CD14-positive monocyte (primary cell): ENCODE measurements at regions not wholly inside any gene's neighbourhood (a gene's known extent, or its start where the extent isn't known, plus 50 kb on each side); places are given as distances from the start of the nearest gene placed in this dataset.

Source experiments
- DNase-seq, 3 donors: peaks; one replicate each; pipeline ENCODE4 v3.0.0-alpha.2; 2011 to 2022
- H2AFZ ChIP-seq: 2 replicates; pipeline ENCODE4 v1.6.0; 2012; ENCODE audit warnings: mild to moderate bottlenecking, low read depth, low read length, inconsistent platforms; ENCODE audit not compliant: insufficient read depth, poor library complexity, severe bottlenecking
- H3K27ac ChIP-seq, 2 donors: 1 replicate in 1 of 2; 2 replicates in 1 of 2; pipeline ENCODE4 v1.5.1; 2012 to 2013; ENCODE audit warnings: low read length in 2 of 2, control low read depth in 1 of 2, inconsistent platforms in 1 of 2, low read depth in 1 of 2, mild to moderate bottlenecking in 1 of 2
- H3K27me3 ChIP-seq, 2 donors: one replicate each; pipeline versions ENCODE4 v1.6.0 to v1.6.1; 2011 to 2013; ENCODE audit warnings: low read length in 2 of 2; ENCODE audit not compliant: control insufficient read depth in 2 of 2, insufficient read depth in 2 of 2
- H3K36me3 ChIP-seq, 2 donors: replicated peaks in 1 of 2; 1 replicate in 1 of 2; 2 replicates in 1 of 2; pipeline versions ENCODE4 v1.5.1 to v1.6.1; 2012 to 2013; ENCODE audit warnings: low read length in 2 of 2, control low read depth in 1 of 2, inconsistent platforms in 1 of 2, mild to moderate bottlenecking in 1 of 2; ENCODE audit not compliant: insufficient read depth in 2 of 2, control insufficient read depth in 1 of 2
- H3K4me1 ChIP-seq, 2 donors: 1 replicate in 1 of 2; 2 replicates in 1 of 2; pipeline versions ENCODE4 v1.5.1 to v1.6.1; 2012 to 2013; ENCODE audit warnings: low read length in 2 of 2, control low read depth in 1 of 2, inconsistent platforms in 1 of 2, mild to moderate bottlenecking in 1 of 2, moderate library complexity in 1 of 2; ENCODE audit not compliant: insufficient read depth in 2 of 2, control insufficient read depth in 1 of 2
- H3K4me2 ChIP-seq: replicated peaks from 2 replicates; pipeline ENCODE3; 2012; ENCODE audit warnings: low read length, moderate library complexity, mild to moderate bottlenecking; ENCODE audit not compliant: poor library complexity, severe bottlenecking; ENCODE audit errors: extremely low read depth
- H3K4me3 ChIP-seq, 3 experiments: fragments of 200-600 bp in 1 of 3; sonication (generic) in 1 of 3; replicated peaks in 1 of 3; 1 replicate in 2 of 3; 2 replicates in 1 of 3; pipeline ENCODE4 v1.5.1; 2011 to 2013; ENCODE audit warnings: low read length in 3 of 3, mild to moderate bottlenecking in 3 of 3, control low read depth in 2 of 3, low read depth in 2 of 3, inconsistent platforms in 1 of 3, moderate library complexity in 1 of 3
- H3K79me2 ChIP-seq: 2 replicates; pipeline ENCODE4 v1.6.0; 2012; ENCODE audit warnings: mild to moderate bottlenecking, control low read depth, inconsistent platforms, low read length, moderate library complexity; ENCODE audit not compliant: insufficient read depth
- H3K9ac ChIP-seq: 2 replicates; pipeline ENCODE4 v1.6.0; 2017; ENCODE audit warnings: low read length, mild to moderate bottlenecking; ENCODE audit not compliant: insufficient read depth, poor library complexity, severe bottlenecking
- H3K9me3 ChIP-seq, 2 donors: replicated peaks in 1 of 2; 1 replicate in 1 of 2; 2 replicates in 1 of 2; pipeline versions ENCODE4 v1.5.1 to v1.6.1; 2012 to 2013; ENCODE audit warnings: low read length in 2 of 2, control low read depth in 1 of 2; ENCODE audit not compliant: control insufficient read depth in 1 of 2, insufficient read depth in 1 of 2
- H4K20me1 ChIP-seq: 2 replicates; pipeline ENCODE4 v1.6.0; 2012; ENCODE audit warnings: mild to moderate bottlenecking, low read length, control low read depth, moderate library complexity; ENCODE audit not compliant: insufficient read depth
- H3K27ac Mint-ChIP-seq, 7 donors: one replicate each; pipeline ENCODE4 v1.8.0; 2020; ENCODE audit warnings: mild to moderate bottlenecking in 7 of 7, mixed read lengths in 7 of 7, moderate library complexity in 6 of 7, inconsistent platforms in 2 of 7
- H3K27me3 Mint-ChIP-seq, 3 donors: one replicate each; pipeline ENCODE4 v1.8.0; 2021 to 2022; ENCODE audit warnings: low read depth in 3 of 3, mild to moderate bottlenecking in 3 of 3, mixed read lengths in 3 of 3, moderate library complexity in 3 of 3, inconsistent platforms in 1 of 3
- H3K36me3 Mint-ChIP-seq, 2 donors: one replicate each; pipeline ENCODE4 v1.8.0; 2020; ENCODE audit warnings: mixed read lengths in 2 of 2, inconsistent platforms in 1 of 2, mild to moderate bottlenecking in 1 of 2
- H3K4me1 Mint-ChIP-seq: one replicate; pipeline ENCODE4 v1.8.0; 2020; ENCODE audit warnings: mild to moderate bottlenecking, mixed read lengths
- H3K4me3 Mint-ChIP-seq, 2 donors: one replicate each; pipeline ENCODE4 v1.8.0; 2020; ENCODE audit warnings: mild to moderate bottlenecking in 2 of 2, mixed read lengths in 2 of 2, moderate library complexity in 1 of 2
- H3K9me3 Mint-ChIP-seq, 7 donors: one replicate each; pipeline ENCODE4 v1.8.0; 2020 to 2022; ENCODE audit warnings: mixed read lengths in 7 of 7, mild to moderate bottlenecking in 6 of 7, moderate library complexity in 6 of 7, inconsistent platforms in 2 of 7
- WGBS: methylation state at CpG from one replicate; pipeline ENCODE4 v1.1.5; 2013; ENCODE audit warnings: missing lambda C conversion rate; ENCODE audit not compliant: insufficient coverage; 5-methylcytosine and 5-hydroxymethylcytosine counted together
- intact Hi-C, 2 donors: fragments of 100-400 bp; cut with micrococcal nuclease; formaldehyde crosslinking; loops; one replicate each; pipeline versions ENCODE4 v1.15.0 to v1.15.1; 2023
- TF ChIP-seq, protein P1 (sequence below): fragments of 200-600 bp; IDR thresholded peaks from one replicate; pipeline ENCODE4 v1.8.0; 2022; ENCODE audit warnings: antibody characterized with exemption, mild to moderate bottlenecking

DNA sequence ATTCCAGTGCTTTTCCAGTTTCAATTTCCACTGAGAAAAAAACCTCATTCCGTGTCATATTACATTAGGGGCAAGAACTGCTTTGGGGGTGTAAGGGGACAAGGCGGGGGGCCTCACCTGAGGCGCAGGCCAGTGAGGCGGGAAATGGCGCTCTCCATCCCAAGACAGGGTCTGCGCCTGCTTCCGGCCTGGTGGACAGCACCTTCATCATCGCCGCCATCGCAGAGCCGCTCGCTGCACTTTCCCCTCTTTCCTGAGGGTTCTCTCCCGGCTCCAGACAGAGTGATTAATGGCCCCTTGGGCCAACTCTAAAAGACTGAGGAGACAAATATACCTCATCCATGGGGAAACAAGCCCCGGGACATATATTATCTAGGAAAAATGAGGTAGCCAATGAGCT is 270.0 kb upstream of the SOX4 start:
- Histone ChIP-seq H3K79me2 (no peaks in the 10 kb centered on the region), H3K4me2 (no peak overlapping the region)
- H3K4me3 Mint-ChIP-seq, result no peak overlapping the region

DNA sequence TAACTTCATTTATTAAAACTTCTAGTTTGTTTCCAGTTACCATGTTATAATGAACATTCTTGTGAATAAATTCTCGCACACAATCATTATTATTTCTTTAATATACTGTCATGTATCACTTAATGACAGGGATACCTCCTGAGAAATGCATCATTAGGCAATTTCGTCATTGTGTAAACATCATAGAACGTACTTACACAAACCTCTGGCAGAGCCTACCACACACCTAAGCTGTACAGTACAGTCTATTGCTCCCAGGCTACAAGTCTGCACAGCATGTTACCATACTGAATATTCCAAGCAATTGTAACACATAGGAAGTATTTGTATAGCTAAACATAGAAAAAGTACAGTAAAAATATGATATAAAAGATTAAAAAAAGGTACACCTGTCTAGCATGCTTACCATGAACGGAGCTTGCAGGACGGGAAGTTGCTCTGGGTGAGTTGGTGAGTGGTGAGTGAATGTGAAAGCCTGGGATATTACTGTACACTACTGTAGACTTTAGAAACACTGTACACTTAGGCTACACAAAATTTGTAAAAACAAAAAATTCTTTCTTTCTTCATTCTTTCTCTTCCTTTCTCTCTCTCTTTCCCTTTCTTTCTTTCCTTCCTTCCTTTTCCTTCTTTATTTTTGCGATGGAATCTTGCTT is 268.2 kb upstream of the SOX4 start:
- H3K79me2 ChIP-seq, result no peaks in the 10 kb centered on the region
- no peak overlapping the region for H2AFZ ChIP-seq
- no peaks in the 10 kb centered on the region for H3K4me1 Mint-ChIP-seq
- no peak overlapping the region for H3K4me3 Mint-ChIP-seq
- WGBS, result 86% methylated on average over 3 of the region's 6 CpGs
- peaks cover 0 to 5% (median 2%) of the 10 kb centered on the region in 7 donors for H3K9me3 Mint-ChIP-seq
- H3K36me3 Mint-ChIP-seq, result no peaks in the 10 kb centered on the region
- no peak overlapping the region for H3K27ac ChIP-seq
- no peak overlapping the region for H3K4me3 ChIP-seq
- no peak overlapping the region for H3K27ac Mint-ChIP-seq
- H3K36me3 ChIP-seq, result no peaks in the 10 kb centered on the region
- H3K27me3 ChIP-seq, result no peaks in the 10 kb centered on the region
- H3K27me3 Mint-ChIP-seq, result no peaks in the 10 kb centered on the region
- no peak for DNase-seq
- TF ChIP-seq, protein P1, sequence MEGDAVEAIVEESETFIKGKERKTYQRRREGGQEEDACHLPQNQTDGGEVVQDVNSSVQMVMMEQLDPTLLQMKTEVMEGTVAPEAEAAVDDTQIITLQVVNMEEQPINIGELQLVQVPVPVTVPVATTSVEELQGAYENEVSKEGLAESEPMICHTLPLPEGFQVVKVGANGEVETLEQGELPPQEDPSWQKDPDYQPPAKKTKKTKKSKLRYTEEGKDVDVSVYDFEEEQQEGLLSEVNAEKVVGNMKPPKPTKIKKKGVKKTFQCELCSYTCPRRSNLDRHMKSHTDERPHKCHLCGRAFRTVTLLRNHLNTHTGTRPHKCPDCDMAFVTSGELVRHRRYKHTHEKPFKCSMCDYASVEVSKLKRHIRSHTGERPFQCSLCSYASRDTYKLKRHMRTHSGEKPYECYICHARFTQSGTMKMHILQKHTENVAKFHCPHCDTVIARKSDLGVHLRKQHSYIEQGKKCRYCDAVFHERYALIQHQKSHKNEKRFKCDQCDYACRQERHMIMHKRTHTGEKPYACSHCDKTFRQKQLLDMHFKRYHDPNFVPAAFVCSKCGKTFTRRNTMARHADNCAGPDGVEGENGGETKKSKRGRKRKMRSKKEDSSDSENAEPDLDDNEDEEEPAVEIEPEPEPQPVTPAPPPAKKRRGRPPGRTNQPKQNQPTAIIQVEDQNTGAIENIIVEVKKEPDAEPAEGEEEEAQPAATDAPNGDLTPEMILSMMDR, result no peak
- intact Hi-C loops, result no loop called here
- H3K9ac ChIP-seq, result no peak overlapping the region
- no peaks in the 10 kb centered on the region for H3K4me1 ChIP-seq
- H4K20me1 ChIP-seq, result no peaks in the 10 kb centered on the region
- H3K4me2 ChIP-seq, result no peak overlapping the region
- H3K9me3 ChIP-seq, result no peaks in the 10 kb centered on the region

More for the DNA sequence above, 270.0 kb upstream of the SOX4 start:
- Histone ChIP-seq H3K27me3 (no peaks in the 10 kb centered on the region), H3K9me3 (no peaks in the 10 kb centered on the region), H3K9ac (no peak overlapping the region), H3K4me3 (no peak overlapping the region), H3K36me3 (no peaks in the 10 kb centered on the region), H3K4me1 (no peaks in the 10 kb centered on the region), H3K27ac (no peak overlapping the region), H4K20me1 (no peaks in the 10 kb centered on the region), H2AFZ (no peak overlapping the region)
- no peaks in the 10 kb centered on the region for H3K4me1 Mint-ChIP-seq
- no peaks in the 10 kb centered on the region for H3K27me3 Mint-ChIP-seq
- intact Hi-C loops, result no loop called here
- WGBS, result 93% methylated on average over 12 of the region's 14 CpGs
- no peak for DNase-seq
- peaks cover 2 to 11% (median 6%) of the 10 kb centered on the region in 7 donors for H3K9me3 Mint-ChIP-seq
- H3K36me3 Mint-ChIP-seq, result no peaks in the 10 kb centered on the region
- TF ChIP-seq, protein P1, result no peak
- H3K27ac Mint-ChIP-seq, result no peak overlapping the region
